ENCODE measurements at regions not wholly inside any gene's neighbourhood (a gene's known extent, or its start where the extent isn't known, plus 50 kb on each side); places are given as distances from the start of the nearest gene placed in this dataset.

DNA sequence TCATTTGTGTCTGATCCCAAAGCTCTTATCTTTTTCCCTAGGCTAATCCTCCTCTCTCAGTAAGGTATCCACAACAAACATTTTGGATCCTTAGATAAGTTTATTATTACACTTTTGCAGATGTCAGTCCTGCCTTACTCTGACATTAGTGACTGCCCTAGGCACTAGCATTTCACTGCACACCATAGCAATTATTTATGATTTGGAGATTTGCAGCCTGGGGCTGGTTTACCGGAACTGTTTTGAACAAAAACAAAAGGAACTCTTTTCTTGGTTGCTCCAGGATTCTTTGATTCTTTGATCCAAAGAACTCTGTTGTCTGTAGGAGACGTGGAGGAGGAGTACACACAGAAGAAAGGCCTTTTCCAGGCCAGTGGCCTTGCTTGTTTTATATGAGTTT lies 80.4 kb downstream of the EDNRB start:
- Histone ChIP-seq H3K4me3 (no peak overlapping the region), H3K27ac (no peak overlapping the region)
- TF ChIP-seq, protein P1, sequence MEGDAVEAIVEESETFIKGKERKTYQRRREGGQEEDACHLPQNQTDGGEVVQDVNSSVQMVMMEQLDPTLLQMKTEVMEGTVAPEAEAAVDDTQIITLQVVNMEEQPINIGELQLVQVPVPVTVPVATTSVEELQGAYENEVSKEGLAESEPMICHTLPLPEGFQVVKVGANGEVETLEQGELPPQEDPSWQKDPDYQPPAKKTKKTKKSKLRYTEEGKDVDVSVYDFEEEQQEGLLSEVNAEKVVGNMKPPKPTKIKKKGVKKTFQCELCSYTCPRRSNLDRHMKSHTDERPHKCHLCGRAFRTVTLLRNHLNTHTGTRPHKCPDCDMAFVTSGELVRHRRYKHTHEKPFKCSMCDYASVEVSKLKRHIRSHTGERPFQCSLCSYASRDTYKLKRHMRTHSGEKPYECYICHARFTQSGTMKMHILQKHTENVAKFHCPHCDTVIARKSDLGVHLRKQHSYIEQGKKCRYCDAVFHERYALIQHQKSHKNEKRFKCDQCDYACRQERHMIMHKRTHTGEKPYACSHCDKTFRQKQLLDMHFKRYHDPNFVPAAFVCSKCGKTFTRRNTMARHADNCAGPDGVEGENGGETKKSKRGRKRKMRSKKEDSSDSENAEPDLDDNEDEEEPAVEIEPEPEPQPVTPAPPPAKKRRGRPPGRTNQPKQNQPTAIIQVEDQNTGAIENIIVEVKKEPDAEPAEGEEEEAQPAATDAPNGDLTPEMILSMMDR (IDR thresholded peaks at IDR 0.05), result no peak
- DNase-seq (ENCODE audit: low spot score), result no peak

DNA sequence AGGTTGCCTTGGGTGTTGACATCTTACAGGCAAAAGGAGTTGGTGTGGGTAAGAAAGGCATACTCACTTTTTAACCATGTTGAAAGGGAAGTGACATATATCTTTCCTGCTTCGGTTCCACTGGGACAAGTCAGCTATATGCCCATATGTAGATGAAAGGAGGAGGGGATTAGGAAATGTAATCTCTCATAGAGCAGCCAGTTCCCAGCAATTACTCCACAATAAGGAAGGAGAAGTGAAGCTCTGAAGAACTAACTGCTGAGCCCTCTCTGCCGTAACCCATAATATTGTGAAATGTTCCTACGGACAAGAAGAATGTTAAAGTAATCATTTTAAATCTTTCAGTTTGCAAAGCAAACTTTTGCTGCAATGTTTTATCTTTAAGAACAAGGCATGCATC lies 82.2 kb downstream of the EDNRB start:
- Histone ChIP-seq H3K27ac (no peak overlapping the region), H3K4me3 (no peak overlapping the region)
- TF ChIP-seq, protein P1 (IDR thresholded peaks at IDR 0.05), result no peak
- no peak for DNase-seq (ENCODE audit: low spot score)

DNA sequence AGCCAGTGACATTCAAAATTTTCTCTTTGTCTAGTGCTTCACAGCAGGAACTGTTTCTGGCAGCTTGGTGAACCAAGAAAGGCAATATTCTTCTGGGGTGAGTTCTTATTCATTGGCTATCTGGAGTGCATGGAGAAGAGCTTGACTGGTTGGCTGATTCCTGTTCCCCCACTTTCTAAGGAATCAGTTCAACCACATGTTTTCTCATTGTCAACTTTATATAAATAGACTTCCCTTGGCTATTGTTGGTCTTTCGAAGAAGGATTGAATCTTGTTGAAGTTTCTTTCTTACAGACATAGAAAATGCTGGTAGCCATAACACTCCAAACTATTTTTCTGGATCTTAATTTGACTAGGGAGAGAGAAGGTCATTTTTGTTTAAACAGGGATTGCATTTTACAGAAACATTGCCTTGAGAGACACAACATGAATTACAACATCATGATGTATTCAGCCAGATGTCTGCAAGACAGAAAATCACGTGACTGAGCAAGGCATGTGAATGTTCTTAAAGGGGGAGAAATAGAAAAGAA lies 85.2 kb downstream of the EDNRB start:
- Histone ChIP-seq H3K4me3 (no peak overlapping the region), H3K27ac (peak overlapping the region; percentile 13 to 71)
- TF ChIP-seq, protein P1 (IDR thresholded peaks at IDR 0.05), result no peak
- no peak for DNase-seq (ENCODE audit: low spot score)

- DNase-seq (ENCODE audit: low spot score), result no peak
- TF ChIP-seq, protein P1 (IDR thresholded peaks at IDR 0.05), result no peak
- H3K4me3 ChIP-seq, result no peak overlapping the region
- peak overlapping the region in 1 of 2 donors; percentile 35 for H3K27ac ChIP-seq
Measured at GRCh38 chr13:77832339-77833100, 86.1 kb downstream of the EDNRB start.

DNA sequence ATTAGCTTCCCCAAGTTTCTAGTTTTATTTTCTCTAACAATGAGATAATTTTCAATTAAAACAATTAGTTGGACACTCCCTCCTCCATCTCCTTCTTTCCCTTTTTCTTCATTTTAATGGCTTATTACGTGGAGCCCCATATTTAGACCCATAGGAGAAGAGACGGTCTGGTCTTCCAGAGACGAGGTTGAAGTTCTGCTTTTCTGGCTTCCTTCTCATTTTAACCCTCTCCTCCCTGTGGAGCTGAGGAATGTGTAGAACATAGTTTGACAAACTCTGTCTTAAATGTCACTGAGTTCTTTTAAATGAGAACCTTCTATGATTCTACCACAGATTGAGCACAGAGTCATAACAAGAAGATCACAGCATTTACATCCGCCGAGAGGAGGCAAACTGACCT lies 86.8 kb downstream of the EDNRB start:
- H3K27ac ChIP-seq, result peak overlapping the region in 1 of 2 donors; percentile 35
- no peak for DNase-seq (ENCODE audit: low spot score)
- TF ChIP-seq, protein P1 (IDR thresholded peaks at IDR 0.05), result no peak
- H3K4me3 ChIP-seq, result no peak overlapping the region

GRCh38 chr13:77829963-77830362 lies 88.7 kb downstream of the EDNRB start:
- DNase-seq (ENCODE audit: low spot score), result no peak
- Histone ChIP-seq H3K27ac (no peak overlapping the region), H3K4me3 (no peak overlapping the region)
- TF ChIP-seq, protein P1 (IDR thresholded peaks at IDR 0.05), result no peak

GRCh38 chr13:77828799-77829198 lies 89.8 kb downstream of the EDNRB start:
- TF ChIP-seq, protein P1 (IDR thresholded peaks at IDR 0.05), result no peak
- H3K4me3 ChIP-seq, result no peak overlapping the region
- no peak overlapping the region for H3K27ac ChIP-seq
- DNase-seq (ENCODE audit: low spot score), result no peak
